Progenitor cell of endocrine pancreas (in vitro differentiated cells): ENCODE measurements at regions not wholly inside any gene's neighbourhood (a gene's known extent, or its start where the extent isn't known, plus 50 kb on each side); places are given as distances from the start of the nearest gene placed in this dataset.

Source experiments
- DNase-seq: peaks from one replicate; pipeline ENCODE4 v3.0.0; 2021; ENCODE audit warnings: low spot score; ENCODE audit not compliant: unreplicated experiment
- H3K27ac Mint-ChIP-seq: 2 replicates; pipeline ENCODE4 v1.8.0; 2021; ENCODE audit warnings: mild to moderate bottlenecking, moderate library complexity, mixed read lengths
- H3K27me3 Mint-ChIP-seq: 2 replicates; pipeline ENCODE4 v1.8.0; 2021; ENCODE audit warnings: mixed read lengths
- H3K36me3 Mint-ChIP-seq: 2 replicates; pipeline ENCODE4 v1.8.0; 2022; ENCODE audit warnings: mixed read lengths; ENCODE audit not compliant: insufficient read depth
- H3K4me1 Mint-ChIP-seq: 2 replicates; pipeline ENCODE4 v1.8.0; 2021; ENCODE audit warnings: low read depth, mixed read lengths
- H3K4me3 Mint-ChIP-seq: 2 replicates; pipeline ENCODE4 v1.8.0; 2021; ENCODE audit warnings: low read depth, mild to moderate bottlenecking, moderate library complexity, mixed read lengths
- H3K9me3 Mint-ChIP-seq: 2 replicates; pipeline ENCODE4 v1.8.0; 2021; ENCODE audit warnings: low read depth, mixed read lengths
- TF ChIP-seq, protein P1 (sequence below): fragments of 200-600 bp; sonication (generic); IDR thresholded peaks from one replicate; pipeline ENCODE4 v1.5.0; 2021; ENCODE audit warnings: antibody characterized with exemption, mild to moderate bottlenecking; ENCODE audit not compliant: unreplicated experiment

DNA sequence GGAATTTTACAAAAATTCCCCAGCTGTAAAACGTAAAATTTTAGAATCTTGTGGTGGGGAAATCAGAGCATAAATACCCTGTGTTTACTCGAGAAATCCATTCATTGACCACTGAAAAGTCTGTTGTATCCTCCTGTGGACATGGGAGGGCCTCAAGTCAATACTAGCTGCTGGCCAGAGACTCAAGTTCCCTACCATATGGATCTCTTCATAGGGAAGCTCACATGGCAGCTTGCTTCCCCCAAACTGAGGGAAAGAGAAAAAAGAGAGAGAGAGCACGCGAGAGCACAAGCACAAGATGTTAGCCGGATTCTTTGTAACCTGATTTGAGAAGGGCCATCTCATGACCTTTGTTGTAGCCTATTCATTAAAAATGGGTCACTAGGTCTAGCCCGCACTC, 591.9 kb downstream of the LRRC70 start:
- Mint-ChIP-seq H3K4me3 (no peak overlapping the region), H3K36me3 (no peaks in the 10 kb centered on the region), H3K4me1 (peaks cover 3% of the 10 kb centered on the region), H3K9me3 (peaks cover 4% of the 10 kb centered on the region), H3K27ac (no peak overlapping the region), H3K27me3 (no peaks in the 10 kb centered on the region)
- TF ChIP-seq, protein P1, sequence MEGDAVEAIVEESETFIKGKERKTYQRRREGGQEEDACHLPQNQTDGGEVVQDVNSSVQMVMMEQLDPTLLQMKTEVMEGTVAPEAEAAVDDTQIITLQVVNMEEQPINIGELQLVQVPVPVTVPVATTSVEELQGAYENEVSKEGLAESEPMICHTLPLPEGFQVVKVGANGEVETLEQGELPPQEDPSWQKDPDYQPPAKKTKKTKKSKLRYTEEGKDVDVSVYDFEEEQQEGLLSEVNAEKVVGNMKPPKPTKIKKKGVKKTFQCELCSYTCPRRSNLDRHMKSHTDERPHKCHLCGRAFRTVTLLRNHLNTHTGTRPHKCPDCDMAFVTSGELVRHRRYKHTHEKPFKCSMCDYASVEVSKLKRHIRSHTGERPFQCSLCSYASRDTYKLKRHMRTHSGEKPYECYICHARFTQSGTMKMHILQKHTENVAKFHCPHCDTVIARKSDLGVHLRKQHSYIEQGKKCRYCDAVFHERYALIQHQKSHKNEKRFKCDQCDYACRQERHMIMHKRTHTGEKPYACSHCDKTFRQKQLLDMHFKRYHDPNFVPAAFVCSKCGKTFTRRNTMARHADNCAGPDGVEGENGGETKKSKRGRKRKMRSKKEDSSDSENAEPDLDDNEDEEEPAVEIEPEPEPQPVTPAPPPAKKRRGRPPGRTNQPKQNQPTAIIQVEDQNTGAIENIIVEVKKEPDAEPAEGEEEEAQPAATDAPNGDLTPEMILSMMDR, result no peak
- no peak for DNase-seq

DNA sequence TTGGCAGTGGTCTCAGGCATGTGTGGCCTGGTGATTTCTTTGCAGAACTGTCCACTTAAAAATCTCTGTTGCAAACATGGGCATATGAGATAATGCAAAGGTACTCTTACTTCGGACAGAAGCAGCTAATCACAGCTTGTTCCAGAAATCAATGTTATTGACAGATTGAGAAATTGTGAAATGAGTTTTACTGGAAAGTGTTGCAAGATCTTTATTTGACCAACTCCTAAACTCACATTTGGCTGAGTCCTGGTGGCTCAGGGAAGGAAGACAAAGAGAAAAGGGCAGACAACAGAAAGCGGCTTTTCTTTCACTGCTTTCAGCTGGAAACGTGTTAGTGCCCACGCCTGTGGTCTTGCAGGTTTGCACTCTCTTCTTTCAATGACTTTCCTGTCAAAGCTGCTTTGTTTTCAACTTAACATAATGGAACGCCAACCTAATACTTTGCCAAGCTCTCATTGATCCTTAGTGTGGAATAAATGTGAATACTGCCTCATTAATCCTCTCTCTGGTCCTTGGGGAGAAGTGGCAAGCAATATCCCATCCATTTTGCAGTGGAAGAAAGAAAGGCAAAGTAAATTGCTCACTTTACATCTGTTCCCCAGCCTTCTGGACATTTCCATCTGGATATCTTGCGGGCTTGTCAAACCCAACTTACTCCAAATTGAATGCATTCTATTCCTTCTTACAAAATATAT, 586.4 kb downstream of the LRRC70 start:
- Mint-ChIP-seq H3K27me3 (no peaks in the 10 kb centered on the region), H3K4me1 (peaks cover 10% of the 10 kb centered on the region), H3K36me3 (no peaks in the 10 kb centered on the region), H3K9me3 (peaks cover 4% of the 10 kb centered on the region), H3K27ac (no peak overlapping the region), H3K4me3 (no peak overlapping the region)
- TF ChIP-seq, protein P1, result no peak
- DNase-seq, result no peak

DNA sequence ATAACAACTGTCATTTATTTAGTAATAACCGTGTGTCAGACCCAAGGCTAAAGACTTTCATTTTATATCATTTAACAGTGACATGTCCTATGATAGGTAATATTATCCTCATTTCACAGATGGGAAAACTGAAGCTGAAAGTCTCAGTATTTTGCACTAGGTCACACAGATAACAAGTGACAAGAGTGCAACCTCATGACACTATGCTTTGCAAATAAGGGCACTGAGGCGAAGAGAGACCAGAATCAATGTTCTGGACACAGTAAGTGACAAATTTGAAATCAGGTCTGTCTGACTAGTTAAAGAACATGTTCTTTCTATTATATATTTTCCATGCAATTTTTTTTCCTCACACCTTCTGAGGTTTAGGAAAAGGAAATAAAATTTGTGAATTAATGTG, 585.7 kb downstream of the LRRC70 start:
- H3K36me3 Mint-ChIP-seq, result no peaks in the 10 kb centered on the region
- H3K9me3 Mint-ChIP-seq, result peaks cover 4% of the 10 kb centered on the region
- H3K27ac Mint-ChIP-seq, result no peak overlapping the region

DNA sequence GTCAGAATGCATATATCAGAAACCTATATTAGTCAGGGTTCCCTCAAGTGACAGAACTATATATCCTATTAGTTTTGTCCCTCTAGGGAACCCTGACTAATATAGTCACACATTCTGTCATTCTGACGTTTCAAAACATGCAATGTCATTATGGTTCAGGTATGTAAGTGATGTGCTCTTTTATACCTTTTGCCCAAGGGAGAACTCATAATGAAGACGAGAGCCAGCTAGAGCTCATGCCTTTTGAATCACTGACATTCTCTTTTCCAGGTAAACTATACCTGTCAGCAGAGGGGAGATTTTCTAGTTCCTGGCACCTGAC, 576.7 kb downstream of the LRRC70 start:
- TF ChIP-seq, protein P1, result no peak
- no peak for DNase-seq
- Mint-ChIP-seq H3K9me3 (peaks cover 3% of the 10 kb centered on the region), H3K27ac (no peak overlapping the region), H3K4me3 (no peak overlapping the region), H3K27me3 (no peaks in the 10 kb centered on the region), H3K4me1 (peaks cover 10% of the 10 kb centered on the region), H3K36me3 (no peaks in the 10 kb centered on the region)

More for the DNA sequence above, 585.7 kb downstream of the LRRC70 start:
- TF ChIP-seq, protein P1, result no peak
- no peak overlapping the region for H3K4me3 Mint-ChIP-seq
- no peak for DNase-seq
- H3K4me1 Mint-ChIP-seq, result peaks cover 10% of the 10 kb centered on the region
- H3K27me3 Mint-ChIP-seq, result no peaks in the 10 kb centered on the region

DNA sequence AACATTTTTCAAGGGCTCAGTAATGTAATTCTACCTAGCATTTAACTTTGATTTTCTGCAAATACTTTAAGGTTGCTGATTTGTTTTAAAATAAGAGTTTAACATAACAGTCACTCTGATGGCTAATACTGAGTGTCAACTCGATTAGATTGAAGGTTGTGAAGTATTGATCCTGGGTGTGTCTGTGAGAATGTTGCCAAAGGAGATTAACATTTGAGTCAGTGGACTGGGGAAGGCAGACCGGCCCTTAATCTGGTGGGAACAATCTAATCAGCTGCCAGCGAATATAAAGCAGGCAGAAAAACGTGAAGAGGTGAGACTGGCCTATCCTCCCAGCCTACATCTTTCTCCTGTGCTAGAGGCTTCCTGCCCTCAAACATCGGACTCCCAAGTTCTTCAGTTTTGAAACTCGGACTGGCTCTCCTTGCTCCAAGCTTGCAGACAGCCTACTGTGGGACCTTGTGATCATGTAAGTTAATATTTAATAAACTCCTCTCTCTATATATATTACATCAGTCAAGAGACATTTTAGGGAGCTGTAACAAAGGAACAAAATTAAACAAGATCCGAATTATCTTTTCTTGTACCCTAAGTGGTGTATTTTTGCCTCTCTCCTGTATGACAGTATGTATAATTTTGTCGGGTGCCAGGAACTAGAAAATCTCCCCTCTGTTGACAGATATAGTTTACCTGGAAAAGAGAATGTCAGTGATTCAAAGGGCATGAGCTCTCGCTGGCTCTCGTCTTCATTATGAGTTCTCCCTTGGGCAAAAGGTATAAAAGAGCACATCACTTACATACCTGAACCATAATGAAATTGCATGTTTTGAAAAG, 576.1 kb downstream of the LRRC70 start:
- no peak for DNase-seq
- H3K27ac Mint-ChIP-seq, result peak overlapping the region; percentile 47
- no peaks in the 10 kb centered on the region for H3K27me3 Mint-ChIP-seq
- H3K36me3 Mint-ChIP-seq, result no peaks in the 10 kb centered on the region
- peaks cover 3% of the 10 kb centered on the region for H3K9me3 Mint-ChIP-seq
- H3K4me1 Mint-ChIP-seq, result peaks cover 10% of the 10 kb centered on the region
- TF ChIP-seq, protein P1, result no peak
- no peak overlapping the region for H3K4me3 Mint-ChIP-seq
